GM18868 (cell line): ENCODE measurements at regions not wholly inside any gene's neighbourhood (a gene's known extent, or its start where the extent isn't known, plus 50 kb on each side); places are given as distances from the start of the nearest gene placed in this dataset.
"Not testable (repeated sequence)": the region's sequence is repeated elsewhere in the genome, so short reads cannot be mapped to it uniquely, and the experiment has no call there.

Experiments
- ATAC-seq: cut with Tn5 transposase; IDR thresholded peaks from one replicate; pipeline ENCODE4 v1.9.1; 2021; ENCODE audit warnings: mild to moderate bottlenecking, moderate library complexity; ENCODE audit not compliant: unreplicated experiment

GRCh38 chr3:105976196-105976595 lies 107.4 kb upstream of the CBLB start:
- no peak for ATAC-seq

- ATAC-seq = no peak
These were observed 111.1 kb upstream of the CBLB start for GRCh38 chr3:105979961-105980360.

GRCh38 chr3:105982207-105982606 lies 113.4 kb upstream of the CBLB start:
- no peak for ATAC-seq

GRCh38 chr3:105984837-105985236 lies 116.0 kb upstream of the CBLB start:
- ATAC-seq = no peak

- not testable (repeated sequence) for ATAC-seq
These were observed 117.5 kb upstream of the CBLB start for GRCh38 chr3:105986343-105986742.

- no peak for ATAC-seq
These were observed 119.0 kb upstream of the CBLB start for GRCh38 chr3:105987809-105988208.

GRCh38 chr3:105988540-105989212 lies 119.9 kb upstream of the CBLB start:
- ATAC-seq = no peak

GRCh38 chr3:105996781-105997180 lies 128.0 kb upstream of the CBLB start:
- ATAC-seq = no peak

- ATAC-seq = no peak
These were observed 128.6 kb upstream of the CBLB start for GRCh38 chr3:105997466-105997799.

GRCh38 chr3:105997800-105998526 lies 129.2 kb upstream of the CBLB start:
- no peak for ATAC-seq

- no peak for ATAC-seq
These were observed 131.0 kb upstream of the CBLB start for GRCh38 chr3:105999856-106000255.

GRCh38 chr3:106001923-106002322 lies 133.1 kb upstream of the CBLB start:
- ATAC-seq = no peak

GRCh38 chr3:106004137-106004681 lies 135.4 kb upstream of the CBLB start:
- ATAC-seq = no peak

- ATAC-seq = no peak
These were observed 136.0 kb upstream of the CBLB start for GRCh38 chr3:106004826-106005225.

- no peak for ATAC-seq
These were observed 137.2 kb upstream of the CBLB start for GRCh38 chr3:106006001-106006400.

GRCh38 chr3:106006571-106006970 lies 137.8 kb upstream of the CBLB start:
- ATAC-seq = no peak

GRCh38 chr3:106007512-106007911 lies 138.7 kb upstream of the CBLB start:
- no peak for ATAC-seq

GRCh38 chr3:106008766-106009165 lies 140.0 kb upstream of the CBLB start:
- no peak for ATAC-seq

GRCh38 chr3:106010829-106011228 lies 142.0 kb upstream of the CBLB start:
- no peak for ATAC-seq

GRCh38 chr3:106013971-106014370 lies 145.2 kb upstream of the CBLB start:
- ATAC-seq = no peak

- ATAC-seq = no peak
These were observed 145.7 kb upstream of the CBLB start for GRCh38 chr3:106014518-106014917.

- no peak for ATAC-seq
These were observed 146.2 kb upstream of the CBLB start for GRCh38 chr3:106014971-106015370.
